ENCODE measurements at regions not wholly inside any gene's neighbourhood (a gene's known extent, or its start where the extent isn't known, plus 50 kb on each side); places are given as distances from the start of the nearest gene placed in this dataset.

GRCh38 chr14:96683562-96684289 lies 113.5 kb upstream of the VRK1 start:
- Histone ChIP-seq H3K9me3 (replicated peaks; ENCODE audit: control insufficient read depth, insufficient read depth, low read length) (peaks cover 2% of the 10 kb centered on the region), H3K9me1 (replicated peaks; ENCODE audit: control insufficient read depth, extremely low read depth, insufficient read depth, low read length) (no peaks in the 10 kb centered on the region), H3K27ac (ENCODE audit: insufficient read depth, low read depth, low read length) (no peak overlapping the region), H3K4me3 (replicated peaks in 1 of 3; ENCODE audit: insufficient read depth in 1 of 3, low read depth in 1 of 3, low read length in 3 of 3) (no peak overlapping the region), H3K79me2 (ENCODE audit: control insufficient read depth, insufficient read depth, low read length) (no peaks in the 10 kb centered on the region), H3K27me3 (ENCODE audit: control insufficient read depth in 2 of 2, insufficient read depth in 2 of 2, low read length in 2 of 2) (no peaks in the 10 kb centered on the region), H3K4me1 (ENCODE audit: control insufficient read depth, extremely low read depth, insufficient read depth, low read length) (no peaks in the 10 kb centered on the region), H3K36me3 (ENCODE audit: control insufficient read depth in 2 of 2, extremely low read depth in 1 of 2, insufficient read depth in 2 of 2, low read length in 2 of 2) (no peaks in the 10 kb centered on the region), H3K9ac (replicated peaks; ENCODE audit: extremely low read depth, insufficient read depth, low read length) (no peak overlapping the region), H3K4me2 (ENCODE audit: insufficient read depth, low read length) (no peak overlapping the region), H2AFZ (ENCODE audit: low read depth, low read length) (no peak overlapping the region), H4K20me1 (replicated peaks; ENCODE audit: control insufficient read depth, extremely low read depth, insufficient read depth, low read length) (no peaks in the 10 kb centered on the region)
- no peak for FAIRE-seq
- BruUV-seq (replicated peaks): no TSS peak
- intact Hi-C loops (cut with micrococcal nuclease) (no loop called here), dilution Hi-C loops (cut with MboI; ENCODE audit: extremely low pct_ligation_motif_present, low sequenced_read_pairs) (no loop called here)
- DNase-seq (ENCODE audit: low read depth, low spot score): no peak
- ChIA-PET CTCF (no interaction called here), POLR2A (no interaction called here)
- no peak for TF ChIP-seq FOS (IDR thresholded peaks at IDR 0.05; ENCODE audit: borderline replicate concordance, insufficient read depth, low read length)
- TF ChIP-seq CTCF (IDR thresholded peaks at IDR 0.05; ENCODE audit: extremely low read depth in 1 of 2, insufficient read depth in 1 of 2, low read depth in 1 of 2, low read length in 2 of 2): no peak
- TF ChIP-seq GATA2 (IDR thresholded peaks at IDR 0.05; ENCODE audit: insufficient read depth, insufficient read length, low read depth, low read length): no peak
- TF ChIP-seq POLR2A (IDR thresholded peaks at IDR 0.05; ENCODE audit: low read depth, low read length): no peak
- TF ChIP-seq MAX (IDR thresholded peaks at IDR 0.05; ENCODE audit: insufficient read depth, insufficient read length): no peak
- no peak for TF ChIP-seq EZH2 (IDR thresholded peaks at IDR 0.05; ENCODE audit: borderline replicate concordance, low read depth, low read length, severe bottlenecking)
- no peak for TF ChIP-seq JUN (IDR thresholded peaks at IDR 0.05; ENCODE audit: borderline replicate concordance, insufficient read depth, insufficient read length, low read depth)

All from endothelial cell of umbilical vein (primary cell).